ENCODE measurements at regions not wholly inside any gene's neighbourhood (a gene's known extent, or its start where the extent isn't known, plus 50 kb on each side); places are given as distances from the start of the nearest gene placed in this dataset.
"Not testable (repeated sequence)": the region's sequence is repeated elsewhere in the genome, so short reads cannot be mapped to it uniquely, and the experiment has no call there.

DNA sequence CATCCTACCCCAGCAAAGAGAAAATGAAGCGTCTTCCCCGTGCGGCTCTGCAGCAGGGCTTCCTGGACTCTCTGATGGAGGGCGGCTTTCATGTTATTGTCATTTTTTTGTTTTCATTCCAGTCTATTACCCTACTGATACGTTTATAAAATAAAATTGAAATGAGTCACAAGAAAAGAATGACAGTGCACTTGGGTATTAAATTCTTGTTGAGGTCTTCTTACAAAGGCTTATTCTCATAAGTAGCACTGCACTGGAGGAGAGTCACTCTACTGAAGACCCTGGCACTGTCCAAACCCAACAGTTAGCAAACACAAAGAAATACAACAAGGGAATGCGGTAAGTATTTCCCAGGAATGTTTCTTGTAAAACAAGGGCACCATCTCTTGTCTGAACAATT is 379.3 kb downstream of the MAFB start:
- no peak for DNase-seq

DNA sequence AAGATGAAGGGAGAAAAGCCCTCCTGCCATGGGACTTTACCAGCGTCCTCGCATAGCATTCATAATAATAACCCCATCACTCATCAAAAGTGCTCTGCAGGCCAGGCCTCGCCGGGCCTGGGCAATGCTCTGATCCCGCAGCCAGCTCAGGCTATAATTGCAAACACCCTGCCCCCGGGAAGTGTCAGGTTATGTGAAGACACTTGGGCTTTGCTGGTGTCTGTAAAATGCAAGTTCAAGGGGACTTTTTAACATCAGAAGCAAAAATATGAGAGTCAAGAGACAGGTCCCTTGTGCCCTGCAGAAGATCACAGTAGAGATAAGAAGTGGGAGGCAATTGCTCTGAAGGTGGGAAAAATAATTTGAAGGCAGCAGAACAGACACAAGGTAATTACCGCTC is 381.0 kb downstream of the MAFB start:
- DNase-seq: no peak

DNA sequence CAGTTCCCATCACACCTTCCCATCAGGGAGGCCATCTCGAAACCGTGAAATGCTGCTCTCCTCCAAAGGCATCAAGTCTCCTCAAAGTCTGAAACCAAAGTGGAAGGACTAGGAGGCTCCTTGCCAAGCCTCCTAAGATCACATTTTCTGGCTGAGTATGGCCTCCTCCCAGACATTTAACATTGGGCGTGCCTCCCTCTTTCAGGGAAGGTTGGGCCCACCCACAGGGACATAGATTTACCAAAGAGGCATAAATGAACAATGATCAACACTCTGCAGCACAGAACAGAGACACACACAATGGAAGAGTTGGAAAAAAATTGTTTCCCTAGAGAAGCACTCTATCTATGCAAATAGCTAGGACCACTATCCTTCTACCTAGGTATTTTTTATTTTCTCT is 381.8 kb downstream of the MAFB start:
- DNase-seq: no peak

- no peak for DNase-seq
These were observed 383.7 kb downstream of the MAFB start for GRCh38 chr20:40305303-40305702.

- DNase-seq: no peak
These were observed 384.9 kb downstream of the MAFB start for GRCh38 chr20:40304119-40304613.

DNA sequence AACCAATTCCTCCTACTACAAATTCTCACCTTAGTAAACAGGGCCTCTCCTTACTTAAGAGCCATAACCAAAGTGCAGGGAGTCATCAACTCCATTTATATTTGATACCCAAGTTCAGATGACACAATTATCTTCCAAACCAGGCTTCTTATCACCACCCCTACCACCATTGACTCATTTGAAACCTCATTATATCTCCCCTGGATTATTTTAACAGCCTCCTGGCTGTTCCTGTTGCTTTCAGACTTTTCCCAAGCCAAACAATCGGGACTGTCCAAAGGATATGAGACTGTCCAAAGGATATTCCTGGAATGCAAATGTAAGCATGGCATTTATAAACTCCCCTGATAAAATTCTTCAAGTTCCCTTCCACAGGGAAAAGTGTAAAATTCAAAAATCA is 394.3 kb downstream of the MAFB start:
- no peak for DNase-seq

- DNase-seq: no peak
These were observed 394.9 kb downstream of the MAFB start for GRCh38 chr20:40294175-40294574.

GRCh38 chr20:40293740-40294139 is 395.3 kb downstream of the MAFB start:
- no peak for DNase-seq

DNA sequence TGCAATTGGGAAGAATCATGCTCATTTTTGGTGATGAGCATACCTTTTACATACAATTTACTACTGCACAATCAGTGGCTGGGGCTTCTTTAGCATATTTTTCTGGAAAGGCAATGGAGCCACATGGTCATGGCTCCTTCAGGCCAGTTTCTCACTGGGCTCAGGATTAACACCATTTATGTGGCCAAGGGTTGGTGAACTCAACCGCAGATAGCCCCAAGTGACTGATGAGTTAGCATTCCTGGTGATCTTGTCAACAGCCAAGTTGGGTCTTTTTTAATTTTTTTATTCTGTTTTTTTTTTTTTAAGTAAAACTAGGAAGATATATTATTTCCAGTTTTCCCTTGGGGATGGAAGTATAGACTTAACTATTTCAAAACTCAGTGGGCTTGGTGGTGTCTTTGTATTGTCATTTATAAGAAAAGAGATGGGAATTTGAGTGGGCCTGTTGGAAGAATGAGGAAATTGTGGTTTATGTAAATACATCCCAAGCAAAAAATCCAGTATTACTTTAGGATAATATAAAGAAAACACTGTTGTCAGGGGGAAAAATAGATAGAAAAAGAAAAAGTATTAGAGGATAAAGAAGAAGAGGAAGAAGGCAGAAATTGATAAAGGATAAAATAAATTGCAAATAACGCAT is 397.4 kb downstream of the MAFB start:
- no peak for DNase-seq

GRCh38 chr20:40287683-40288082 is 401.4 kb downstream of the MAFB start:
- DNase-seq: no peak

- DNase-seq: no peak
These were observed 402.0 kb downstream of the MAFB start for GRCh38 chr20:40286975-40287531.

DNA sequence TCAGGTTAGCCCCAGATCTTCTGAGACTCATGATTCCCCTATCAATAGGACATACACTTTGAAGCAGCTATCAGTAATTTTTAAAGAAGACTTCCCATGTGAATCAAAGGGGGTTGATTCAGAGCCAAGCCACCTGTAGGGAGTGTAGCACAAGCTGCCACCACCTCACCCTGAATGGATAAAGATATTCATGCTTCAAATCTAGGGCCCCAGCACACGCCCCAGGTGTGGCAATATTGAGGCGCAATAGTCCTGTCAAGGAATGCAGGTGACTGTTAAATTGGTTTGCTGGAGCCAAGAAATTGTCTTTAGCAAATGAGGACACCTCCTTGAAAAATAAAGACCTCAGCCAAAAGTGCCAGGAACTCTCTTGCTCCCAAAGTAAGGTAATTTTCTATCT is 404.4 kb downstream of the MAFB start:
- DNase-seq: no peak

DNA sequence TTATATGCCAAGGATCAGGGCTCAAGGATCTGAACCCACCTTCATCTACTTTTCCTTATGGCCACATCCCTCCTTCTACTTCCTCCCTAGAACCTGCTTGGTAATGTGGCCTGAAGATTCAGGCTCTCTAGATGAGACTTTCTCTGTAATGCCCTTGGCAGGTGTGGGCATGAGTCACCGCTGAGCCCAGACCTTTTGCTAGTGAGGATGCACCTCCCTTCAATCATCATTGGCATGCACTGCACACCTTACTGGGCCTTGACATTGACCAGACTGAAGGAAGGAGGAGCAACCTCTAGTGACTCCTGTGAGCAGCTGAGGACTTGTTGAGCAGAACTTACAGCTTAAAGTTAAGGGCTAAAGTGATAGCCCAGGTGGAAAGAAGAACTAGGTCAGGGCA is 405.3 kb downstream of the MAFB start:
- no peak for DNase-seq

- DNase-seq: no peak
These were observed 406.1 kb downstream of the MAFB start for GRCh38 chr20:40282941-40283340.

DNA sequence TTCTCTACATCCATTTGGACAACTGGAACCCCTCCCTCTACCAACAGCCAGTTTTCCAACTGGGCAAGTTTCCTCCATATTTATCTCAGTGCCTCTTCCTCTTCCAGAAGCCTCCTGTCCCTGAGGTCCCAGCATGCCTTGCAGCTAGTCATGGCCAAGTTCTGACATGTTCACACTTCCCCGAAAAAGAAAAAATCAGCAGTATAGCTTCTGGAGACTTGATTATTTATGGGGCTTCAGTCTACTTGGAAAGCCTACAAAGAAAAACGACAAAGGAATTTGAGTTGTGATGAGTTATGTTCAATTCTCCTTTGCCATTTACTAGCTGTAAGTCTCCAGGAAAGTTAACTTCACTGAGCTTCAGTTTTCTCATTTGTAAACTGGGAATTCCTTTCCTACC is 406.5 kb downstream of the MAFB start:
- DNase-seq: no peak

- DNase-seq: no peak
These were observed 408.4 kb downstream of the MAFB start for GRCh38 chr20:40280616-40281015.

DNA sequence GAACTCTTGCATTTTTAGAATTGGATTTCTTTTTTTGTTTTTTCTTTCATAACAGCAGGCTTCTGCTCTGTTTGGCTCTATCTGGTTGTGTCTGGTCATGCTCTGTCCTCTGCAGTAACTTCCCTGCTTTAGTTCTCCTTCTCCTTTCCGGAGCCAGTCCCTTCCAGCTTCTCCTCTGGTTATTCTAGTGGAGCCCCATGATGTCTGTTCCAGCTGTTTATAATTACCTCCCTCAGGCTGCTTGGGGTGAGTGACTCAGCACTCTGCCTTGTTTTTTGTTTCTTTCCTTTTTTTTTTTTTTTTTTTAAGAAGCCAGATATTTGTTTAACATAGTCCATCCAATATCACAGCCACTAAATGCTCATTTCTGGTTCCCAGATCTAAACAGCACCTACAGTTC is 409.6 kb downstream of the MAFB start:
- no peak for DNase-seq

DNA sequence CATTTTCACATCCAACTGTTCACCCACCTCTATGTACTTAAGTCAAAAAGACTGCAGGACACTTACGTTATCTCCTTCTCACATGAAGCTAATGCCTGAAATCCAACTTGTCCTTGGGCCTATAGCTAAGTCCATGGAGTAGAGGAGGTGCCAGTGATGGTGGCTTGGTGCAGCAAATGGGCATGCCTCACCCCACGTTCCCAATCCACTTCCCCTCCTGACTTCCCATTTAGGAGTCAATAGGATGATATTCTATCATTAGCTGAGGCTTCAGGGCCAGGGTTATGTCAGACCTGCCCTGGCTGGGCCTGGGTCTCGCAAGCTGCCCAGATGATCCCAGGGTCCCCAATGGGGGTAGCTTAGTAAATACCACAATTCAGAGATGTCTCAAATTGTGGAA is 410.4 kb downstream of the MAFB start:
- no peak for DNase-seq

GRCh38 chr20:40276301-40276700 is 412.7 kb downstream of the MAFB start:
- DNase-seq: no peak

- no peak for DNase-seq
These were observed 413.3 kb downstream of the MAFB start for GRCh38 chr20:40275738-40276137.

DNA sequence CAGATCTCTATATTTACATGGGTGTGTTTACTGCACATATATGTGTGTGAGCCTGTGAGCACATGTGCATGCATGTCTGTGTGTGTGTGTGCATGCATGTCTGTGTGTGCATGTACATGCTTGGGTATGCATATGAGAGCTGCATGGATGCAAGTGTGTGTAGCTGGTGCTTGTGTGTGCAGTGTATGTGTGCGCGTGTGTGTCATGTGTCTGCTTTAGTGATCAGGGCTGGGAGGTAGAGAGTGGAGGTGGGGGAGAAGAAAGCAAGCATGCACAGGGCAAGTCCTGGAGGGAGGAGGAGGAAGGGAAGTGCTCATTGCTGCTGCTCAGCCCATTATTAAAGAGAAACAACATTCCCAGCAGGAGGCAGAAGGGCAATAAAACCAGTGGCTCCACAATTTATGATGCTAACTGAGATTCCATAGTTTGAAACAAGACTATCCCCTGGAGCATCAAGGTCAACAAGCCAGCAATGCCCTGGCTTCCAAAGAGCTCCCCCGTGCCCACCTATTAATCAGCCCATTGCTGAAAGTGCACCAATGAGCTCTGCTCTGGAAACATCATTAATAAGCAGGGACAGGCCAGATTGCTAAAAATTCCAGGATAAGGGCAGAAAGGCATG is 414.0 kb downstream of the MAFB start:
- no peak for DNase-seq

GRCh38 chr20:40269274-40269673 is 419.8 kb downstream of the MAFB start:
- not testable (repeated sequence) for DNase-seq

DNA sequence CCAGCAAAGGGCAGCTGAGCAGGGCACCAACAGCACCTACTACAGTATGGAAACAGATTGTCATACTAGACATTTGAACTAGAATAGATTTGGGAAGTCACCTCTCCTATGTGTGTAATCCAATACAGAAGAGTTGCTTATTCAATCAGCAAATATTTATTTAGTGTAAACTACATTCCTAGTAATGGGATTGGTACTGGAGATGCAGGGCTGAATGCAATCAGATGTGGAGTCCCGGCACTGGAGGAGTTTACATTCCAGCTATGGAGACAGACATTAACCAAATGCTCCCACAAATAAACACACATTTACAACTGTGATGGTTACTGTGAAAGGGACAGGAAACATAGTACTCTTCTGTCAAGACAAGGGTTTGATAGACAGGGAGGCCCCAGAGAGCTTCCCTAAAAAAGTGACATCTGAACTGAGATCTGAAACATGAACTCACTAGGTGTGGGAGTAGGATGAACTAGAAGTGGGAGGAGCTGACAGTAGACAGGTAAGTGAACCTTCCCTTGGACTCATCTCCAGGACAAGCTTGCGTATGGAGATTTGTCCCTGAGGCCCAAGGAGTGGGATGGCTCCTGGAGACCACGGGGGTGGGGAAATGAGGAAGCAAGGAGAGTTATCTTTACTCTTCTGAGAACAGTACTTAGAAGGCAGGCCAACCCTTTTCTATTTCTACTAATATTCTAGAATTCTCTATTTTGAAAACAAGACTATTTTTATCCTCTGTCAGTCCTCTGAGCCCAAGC is 420.5 kb downstream of the MAFB start:
- DNase-seq: no peak

Measured in bone marrow (tissue), 2 donors.